ENCODE measurements at regions not wholly inside any gene's neighbourhood (a gene's known extent, or its start where the extent isn't known, plus 50 kb on each side); places are given as distances from the start of the nearest gene placed in this dataset.

DNA sequence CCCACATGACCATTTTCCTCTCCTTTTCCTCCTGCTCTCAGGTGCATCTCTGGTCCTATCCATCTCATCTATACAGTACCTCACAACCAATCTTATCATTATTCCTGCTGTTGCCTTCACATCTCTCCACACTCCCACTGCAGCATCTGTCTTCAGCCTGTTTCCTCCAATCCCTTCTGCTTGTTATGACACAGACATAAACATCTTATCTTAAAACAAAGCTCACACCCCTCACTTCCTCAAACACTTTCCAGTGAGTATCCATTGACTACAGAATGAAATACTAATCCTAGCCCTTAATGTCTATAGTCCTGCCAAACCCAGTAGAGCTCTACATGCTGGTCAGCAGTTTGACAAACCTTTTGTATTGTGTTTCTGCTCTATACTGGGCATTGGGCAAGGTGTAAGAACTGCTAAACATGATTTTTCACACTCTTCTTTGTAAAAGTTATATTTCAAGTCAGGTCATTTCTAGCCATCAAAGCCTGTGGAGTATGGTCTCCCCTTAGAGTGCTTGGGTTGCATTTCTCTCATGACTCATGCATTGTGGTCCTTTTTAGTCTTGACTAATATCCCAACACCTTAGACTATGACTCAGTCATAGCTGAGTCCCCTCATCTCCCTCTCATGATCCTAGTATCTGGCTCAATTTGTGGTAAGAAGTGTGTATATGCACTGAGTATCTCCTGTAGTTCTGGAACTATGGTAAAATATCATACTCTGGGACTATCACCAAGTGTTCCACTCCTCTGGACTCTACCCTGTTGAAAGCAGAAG lies 187.0 kb downstream of the CYRIA start:
- no peak for ATAC-seq (replicated peaks)
- H3K27ac Mint-ChIP-seq = no peak overlapping the region
- H3K4me3 Mint-ChIP-seq = no peak overlapping the region
- no peaks in the 10 kb centered on the region for H3K4me1 Mint-ChIP-seq (ENCODE audit: low read depth in 2 of 2)
- no peaks in the 10 kb centered on the region for H3K36me3 Mint-ChIP-seq (ENCODE audit: insufficient read depth)
- peaks cover 0 to 5% of the 10 kb centered on the region in 2 donors for H3K27me3 Mint-ChIP-seq
- DNase-seq = no peak
- no peaks in the 10 kb centered on the region for H3K9me3 Mint-ChIP-seq

DNA sequence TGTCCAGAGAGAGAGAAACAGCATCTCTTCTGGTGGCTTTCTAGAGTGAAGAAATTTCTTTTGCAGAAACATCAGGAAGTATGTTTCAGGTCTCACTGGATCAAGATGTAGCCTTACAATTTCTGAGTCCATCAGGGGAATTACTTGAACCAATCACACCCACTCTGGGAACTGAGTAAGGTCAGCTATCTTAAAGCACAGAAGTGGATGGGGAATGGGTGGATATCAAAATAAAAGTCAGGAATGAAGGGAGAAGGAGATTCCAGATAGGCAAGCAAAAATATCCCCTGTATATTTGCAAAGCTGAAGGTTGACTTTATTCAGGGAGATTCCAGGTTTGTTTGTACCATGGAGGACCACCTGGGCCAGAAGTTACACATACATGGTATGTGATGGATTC lies 188.0 kb downstream of the CYRIA start:
- DNase-seq (no peak), ATAC-seq (replicated peaks) (no peak)
- H3K27me3 Mint-ChIP-seq = no peaks in the 10 kb centered on the region
- H3K9me3 Mint-ChIP-seq = no peaks in the 10 kb centered on the region
- H3K4me1 Mint-ChIP-seq (ENCODE audit: low read depth in 2 of 2) = no peaks in the 10 kb centered on the region
- no peaks in the 10 kb centered on the region for H3K36me3 Mint-ChIP-seq (ENCODE audit: insufficient read depth)
- H3K27ac Mint-ChIP-seq = no peak overlapping the region
- H3K4me3 Mint-ChIP-seq = no peak overlapping the region

DNA sequence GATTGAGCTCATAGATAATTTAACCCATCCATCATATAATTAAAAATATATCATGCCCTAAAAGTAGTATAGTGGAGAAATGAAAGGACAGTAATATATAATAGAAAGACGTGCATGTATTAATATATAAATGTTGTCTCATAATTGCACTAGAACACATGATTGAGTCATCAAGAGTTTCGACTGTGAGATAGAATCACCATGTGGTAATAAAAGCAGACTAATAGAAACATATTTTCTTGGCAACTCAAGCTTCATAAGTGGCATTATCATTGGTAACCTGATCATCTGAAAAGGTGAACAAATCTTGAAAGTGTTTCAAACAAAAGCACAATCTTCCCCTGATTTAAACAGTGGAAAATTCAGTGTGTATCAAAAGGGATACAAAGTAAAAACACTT lies 188.8 kb downstream of the CYRIA start:
- H3K36me3 Mint-ChIP-seq (ENCODE audit: insufficient read depth) = no peaks in the 10 kb centered on the region
- ATAC-seq (replicated peaks) = no peak
- no peak for DNase-seq
- no peak overlapping the region for H3K27ac Mint-ChIP-seq
- no peaks in the 10 kb centered on the region for H3K27me3 Mint-ChIP-seq
- no peaks in the 10 kb centered on the region for H3K4me1 Mint-ChIP-seq (ENCODE audit: low read depth in 2 of 2)
- H3K9me3 Mint-ChIP-seq = no peaks in the 10 kb centered on the region
- no peak overlapping the region for H3K4me3 Mint-ChIP-seq

DNA sequence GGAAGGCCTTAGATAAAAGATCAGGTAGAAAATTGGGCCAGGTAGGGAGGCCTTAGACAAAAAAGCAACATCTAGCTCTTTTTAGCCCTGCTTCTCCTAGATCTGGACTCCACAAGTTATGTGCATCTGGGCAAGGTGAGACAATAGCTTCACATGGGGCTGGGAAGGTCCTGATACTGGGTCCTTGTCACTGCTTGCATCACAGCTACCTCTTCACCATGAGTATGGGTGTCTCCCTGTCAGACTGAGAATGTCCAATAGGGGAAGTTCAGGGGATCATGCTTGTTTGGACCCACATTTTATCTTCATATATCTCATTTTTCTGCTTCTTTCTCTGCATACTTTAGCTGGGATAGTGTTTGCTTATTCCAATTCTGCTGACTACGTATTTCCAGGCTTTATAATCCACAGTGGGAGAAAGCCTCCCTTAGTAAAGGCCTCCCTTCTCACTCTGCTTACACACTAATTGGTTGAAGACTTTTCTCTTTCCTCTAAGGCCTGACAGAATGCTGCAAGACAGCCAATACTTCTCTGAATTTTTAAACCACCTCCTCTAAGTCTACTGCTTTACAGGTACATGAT lies 189.6 kb downstream of the CYRIA start:
- no peak overlapping the region for H3K4me3 Mint-ChIP-seq
- DNase-seq = no peak
- H3K27ac Mint-ChIP-seq = no peak overlapping the region
- no peaks in the 10 kb centered on the region for H3K4me1 Mint-ChIP-seq (ENCODE audit: low read depth in 2 of 2)
- H3K36me3 Mint-ChIP-seq (ENCODE audit: insufficient read depth) = no peaks in the 10 kb centered on the region
- H3K9me3 Mint-ChIP-seq = no peaks in the 10 kb centered on the region
- no peaks in the 10 kb centered on the region for H3K27me3 Mint-ChIP-seq
- ATAC-seq (replicated peaks) = no peak

- H3K9me3 Mint-ChIP-seq = no peaks in the 10 kb centered on the region
- no peaks in the 10 kb centered on the region for H3K27me3 Mint-ChIP-seq
- H3K4me1 Mint-ChIP-seq (ENCODE audit: low read depth in 2 of 2) = no peaks in the 10 kb centered on the region
- DNase-seq = no peak
- H3K4me3 Mint-ChIP-seq = no peak overlapping the region
- no peak overlapping the region for H3K27ac Mint-ChIP-seq
- H3K36me3 Mint-ChIP-seq (ENCODE audit: insufficient read depth) = no peaks in the 10 kb centered on the region
- ATAC-seq (replicated peaks) = no peak
Observed at GRCh38 chr2:16475586-16475985, 190.0 kb downstream of the CYRIA start.

DNA sequence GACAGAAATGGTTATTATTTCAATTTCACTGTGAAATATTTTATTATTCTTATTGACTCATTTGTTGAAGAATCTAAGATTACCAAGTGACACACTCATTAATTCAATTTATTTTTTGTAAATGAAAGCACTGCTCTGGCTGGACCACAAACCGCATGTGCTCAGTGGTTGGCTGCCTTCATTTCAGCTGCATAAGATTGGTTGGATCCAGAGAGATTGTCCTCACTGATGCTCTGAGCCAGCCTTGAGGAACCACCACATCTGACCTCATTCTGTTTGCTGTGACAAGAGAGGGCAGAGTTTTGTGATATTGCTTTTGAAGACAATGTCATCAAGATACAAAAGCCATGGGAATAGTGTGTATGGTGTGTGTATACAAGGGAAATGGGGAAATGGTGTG lies 192.1 kb downstream of the CYRIA start:
- Mint-ChIP-seq H3K9me3 (no peaks in the 10 kb centered on the region), H3K36me3 (ENCODE audit: insufficient read depth) (no peaks in the 10 kb centered on the region), H3K4me1 (ENCODE audit: low read depth in 2 of 2) (no peaks in the 10 kb centered on the region), H3K27ac (no peak overlapping the region), H3K27me3 (no peaks in the 10 kb centered on the region), H3K4me3 (no peak overlapping the region)
- no peak for DNase-seq
- ATAC-seq (replicated peaks) = no peak

DNA sequence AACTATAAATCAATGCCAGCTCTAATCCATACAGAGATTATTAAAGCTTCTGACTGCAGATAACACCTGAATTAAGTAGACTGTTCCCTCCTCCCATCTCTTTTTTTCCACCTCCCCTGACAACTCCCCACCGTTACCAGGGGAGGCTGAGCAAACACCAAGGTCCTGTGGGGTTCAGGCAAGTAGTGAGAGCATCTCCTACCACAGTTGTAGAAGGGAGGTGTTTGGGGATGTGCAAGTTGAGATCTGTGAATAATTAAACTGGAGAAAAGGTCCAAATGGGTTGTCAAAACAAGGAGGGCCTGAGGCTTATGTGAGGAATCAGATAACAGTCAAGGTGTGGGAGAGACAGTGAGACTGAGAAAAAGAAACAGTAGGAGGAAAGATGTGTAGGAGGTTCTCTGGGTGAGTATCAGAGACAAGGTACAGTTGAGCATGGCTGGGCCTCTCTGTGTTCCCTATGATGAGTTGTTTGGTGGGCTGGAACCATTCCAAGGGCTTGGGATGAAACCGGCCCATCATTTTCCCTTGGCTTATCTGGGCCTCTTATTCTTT lies 194.6 kb downstream of the CYRIA start:
- Mint-ChIP-seq H3K36me3 (ENCODE audit: insufficient read depth) (no peaks in the 10 kb centered on the region), H3K9me3 (no peaks in the 10 kb centered on the region), H3K27me3 (no peaks in the 10 kb centered on the region), H3K4me3 (no peak overlapping the region), H3K4me1 (ENCODE audit: low read depth in 2 of 2) (no peaks in the 10 kb centered on the region), H3K27ac (no peak overlapping the region)
- ATAC-seq (replicated peaks) (no peak), DNase-seq (no peak)

GRCh38 chr2:16466821-16467151 lies 198.8 kb downstream of the CYRIA start:
- Mint-ChIP-seq H3K9me3 (no peaks in the 10 kb centered on the region), H3K27me3 (no peaks in the 10 kb centered on the region), H3K4me1 (ENCODE audit: low read depth in 2 of 2) (no peaks in the 10 kb centered on the region), H3K4me3 (no peak overlapping the region), H3K27ac (no peak overlapping the region), H3K36me3 (ENCODE audit: insufficient read depth) (no peaks in the 10 kb centered on the region)
- no peak for ATAC-seq (replicated peaks)
- DNase-seq = no peak

- Mint-ChIP-seq H3K9me3 (peaks cover 0 to under 1% of the 10 kb centered on the region in 2 donors), H3K27me3 (no peaks in the 10 kb centered on the region), H3K4me1 (ENCODE audit: low read depth in 2 of 2) (no peaks in the 10 kb centered on the region), H3K27ac (no peak overlapping the region), H3K36me3 (ENCODE audit: insufficient read depth) (no peaks in the 10 kb centered on the region), H3K4me3 (no peak overlapping the region)
- DNase-seq (no peak), ATAC-seq (replicated peaks) (no peak)
Observed at GRCh38 chr2:16466133-16466820, 199.4 kb downstream of the CYRIA start.

- no peak overlapping the region for H3K27ac Mint-ChIP-seq
Observed at GRCh38 chr2:16464641-16465040, 201.0 kb downstream of the CYRIA start.

DNA sequence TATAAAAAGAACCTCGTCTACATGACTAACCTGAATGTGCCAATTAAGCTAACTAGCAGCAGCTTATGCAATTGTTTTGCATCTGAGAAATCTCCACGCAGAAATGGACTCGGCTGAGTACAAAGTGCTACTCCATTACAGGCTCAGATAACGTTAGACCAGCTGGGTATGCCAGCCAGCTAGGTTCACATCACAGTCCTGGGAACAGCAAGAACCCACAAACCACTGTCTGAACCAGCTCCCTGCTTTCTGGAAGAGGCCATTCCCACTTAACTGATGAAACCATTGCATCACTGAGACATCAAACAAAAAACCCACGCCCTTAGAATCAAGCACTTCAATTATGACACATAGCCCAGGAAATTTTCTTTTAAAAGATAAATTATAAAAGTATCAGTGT lies 202.7 kb downstream of the CYRIA start:
- ATAC-seq (replicated peaks) (no peak), DNase-seq (no peak)
- Mint-ChIP-seq H3K9me3 (peaks cover 0 to 14% of the 10 kb centered on the region in 2 donors), H3K4me3 (no peak overlapping the region), H3K27ac (no peak overlapping the region), H3K36me3 (ENCODE audit: insufficient read depth) (no peaks in the 10 kb centered on the region), H3K4me1 (ENCODE audit: low read depth in 2 of 2) (no peaks in the 10 kb centered on the region), H3K27me3 (peaks cover 5 to 6% of the 10 kb centered on the region in 2 donors)

More at GRCh38 chr2:16464641-16465040, 201.0 kb downstream of the CYRIA start:
- Mint-ChIP-seq H3K9me3 (peaks cover 0 to 9% of the 10 kb centered on the region in 2 donors), H3K27me3 (peaks cover 2 to 6% of the 10 kb centered on the region in 2 donors), H3K36me3 (ENCODE audit: insufficient read depth) (no peaks in the 10 kb centered on the region), H3K4me1 (ENCODE audit: low read depth in 2 of 2) (no peaks in the 10 kb centered on the region), H3K4me3 (no peak overlapping the region)
- DNase-seq = no peak
- ATAC-seq (replicated peaks) = no peak

- DNase-seq (no peak), ATAC-seq (replicated peaks) (no peak)
- Mint-ChIP-seq H3K9me3 (peaks cover 0 to 14% of the 10 kb centered on the region in 2 donors), H3K27ac (no peak overlapping the region), H3K27me3 (peaks cover 5 to 6% of the 10 kb centered on the region in 2 donors), H3K36me3 (ENCODE audit: insufficient read depth) (peaks cover 2% of the 10 kb centered on the region), H3K4me3 (no peak overlapping the region), H3K4me1 (ENCODE audit: low read depth in 2 of 2) (no peaks in the 10 kb centered on the region)
Observed at GRCh38 chr2:16461672-16462071, 204.0 kb downstream of the CYRIA start.

- ATAC-seq (replicated peaks) (no peak), DNase-seq (no peak)
- H3K27ac Mint-ChIP-seq = no peak overlapping the region
- peaks cover 2% of the 10 kb centered on the region for H3K36me3 Mint-ChIP-seq (ENCODE audit: insufficient read depth)
- peaks cover 5 to 6% of the 10 kb centered on the region in 2 donors for H3K27me3 Mint-ChIP-seq
- peaks cover 0 to 14% of the 10 kb centered on the region in 2 donors for H3K9me3 Mint-ChIP-seq
- H3K4me1 Mint-ChIP-seq (ENCODE audit: low read depth in 2 of 2) = no peaks in the 10 kb centered on the region
- no peak overlapping the region for H3K4me3 Mint-ChIP-seq
Observed at GRCh38 chr2:16459606-16460005, 206.0 kb downstream of the CYRIA start.

GRCh38 chr2:16454621-16455020 lies 211.0 kb downstream of the CYRIA start:
- no peak overlapping the region for H3K27ac Mint-ChIP-seq
- peaks cover 0 to 5% of the 10 kb centered on the region in 2 donors for H3K9me3 Mint-ChIP-seq
- no peak overlapping the region for H3K4me3 Mint-ChIP-seq

More at GRCh38 chr2:16454621-16455020, 211.0 kb downstream of the CYRIA start:
- Mint-ChIP-seq H3K4me1 (ENCODE audit: low read depth in 2 of 2) (no peaks in the 10 kb centered on the region), H3K36me3 (ENCODE audit: insufficient read depth) (peaks cover 2% of the 10 kb centered on the region), H3K27me3 (peaks cover 3 to 8% of the 10 kb centered on the region in 2 donors)
- DNase-seq (no peak), ATAC-seq (replicated peaks) (no peak)

All from effector memory CD8-positive, alpha-beta T cell (primary cell).